Ramos (cell line): ENCODE measurements at regions not wholly inside any gene's neighbourhood (a gene's known extent, or its start where the extent isn't known, plus 50 kb on each side); places are given as distances from the start of the nearest gene placed in this dataset.

ENCODE experiments used
- in situ Hi-C: fragments of 300-500 bp; cut with MboI; formaldehyde crosslinking; loops from one replicate; pipeline ENCODE4 v1.14.3; 2022; ENCODE audit warnings: low sequenced_read_pairs; ENCODE audit not compliant: unreplicated experiment

DNA sequence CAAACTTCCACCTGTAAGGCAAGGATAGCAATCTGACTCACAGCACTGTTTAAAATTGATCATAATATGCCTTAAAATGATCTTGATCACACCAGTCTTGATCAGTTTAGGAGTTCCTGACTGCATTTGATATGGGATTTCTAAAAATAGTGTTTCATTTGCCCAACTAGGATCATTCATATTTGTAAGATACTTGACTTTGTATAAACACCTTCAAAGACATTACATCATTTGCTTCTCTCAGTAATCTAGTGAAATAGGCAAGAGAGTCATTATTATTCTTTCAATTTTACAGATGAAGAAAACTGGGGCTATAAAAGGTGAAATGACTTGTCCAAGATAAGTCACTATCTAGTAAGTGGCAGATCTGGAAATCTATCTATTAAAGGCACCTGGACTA, 521.1 kb downstream of the GATA3 start:
- in situ Hi-C loops: no loop called here

GRCh38 chr10:8576281-8576680, 521.8 kb downstream of the GATA3 start:
- in situ Hi-C loops: no loop called here

GRCh38 chr10:8576911-8577310, 522.4 kb downstream of the GATA3 start:
- in situ Hi-C loops: no loop called here

DNA sequence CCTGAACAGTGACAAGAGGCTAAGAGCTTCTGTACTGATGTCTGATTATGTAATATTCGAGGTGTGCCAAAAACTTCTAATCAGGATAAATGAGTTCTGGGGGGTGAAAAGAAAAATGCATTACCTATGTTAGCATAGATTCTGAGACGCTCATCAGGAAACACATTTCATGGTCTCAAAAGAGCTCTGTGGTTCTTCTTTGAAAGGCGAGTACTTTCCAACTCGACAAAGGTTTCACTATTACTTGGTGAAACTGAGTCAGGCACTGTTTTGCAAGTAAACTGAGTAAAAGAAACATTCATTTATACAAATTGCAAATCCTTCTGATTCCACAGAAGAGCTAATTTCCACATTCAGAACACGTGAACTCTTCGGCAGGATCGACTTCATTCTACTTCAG, 523.2 kb downstream of the GATA3 start:
- in situ Hi-C loops: no loop called here

DNA sequence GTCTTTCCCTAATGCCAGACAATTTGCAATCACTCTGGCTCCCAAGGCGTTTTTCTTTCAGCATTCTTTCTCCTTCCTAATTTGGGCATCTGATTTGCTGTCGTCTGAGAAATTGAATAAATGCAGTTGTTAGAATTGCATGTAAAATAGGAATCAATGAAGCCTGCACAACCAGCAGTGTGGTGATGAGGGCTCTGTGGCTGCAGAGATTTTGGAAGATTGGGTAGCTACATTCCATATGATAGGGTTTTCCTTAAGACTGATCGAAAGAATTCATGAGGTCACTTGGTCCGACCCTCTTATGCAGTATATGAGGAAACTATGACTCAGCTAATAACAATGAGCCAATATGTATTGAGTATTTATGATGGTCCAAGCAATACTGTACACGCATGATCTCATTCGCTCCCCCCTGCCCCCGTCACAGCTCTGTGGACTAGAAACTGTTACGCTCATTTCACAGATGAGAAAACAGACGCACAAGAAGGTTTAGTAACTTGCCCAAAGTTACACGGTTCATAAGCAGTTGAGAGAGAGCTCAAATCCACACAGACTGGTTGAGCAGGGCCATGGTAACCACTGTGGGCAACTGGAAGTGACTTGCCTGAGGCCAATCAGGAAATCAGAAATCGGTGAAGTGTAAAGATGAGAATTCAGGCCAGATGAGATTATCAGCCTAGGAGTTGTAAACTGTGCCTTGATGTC, 527.2 kb downstream of the GATA3 start:
- in situ Hi-C loops: no loop called here

- in situ Hi-C loops: no loop called here
Measured at GRCh38 chr10:8583096-8583495, 528.6 kb downstream of the GATA3 start.

GRCh38 chr10:8584666-8585065, 530.2 kb downstream of the GATA3 start:
- in situ Hi-C loops: no loop called here

DNA sequence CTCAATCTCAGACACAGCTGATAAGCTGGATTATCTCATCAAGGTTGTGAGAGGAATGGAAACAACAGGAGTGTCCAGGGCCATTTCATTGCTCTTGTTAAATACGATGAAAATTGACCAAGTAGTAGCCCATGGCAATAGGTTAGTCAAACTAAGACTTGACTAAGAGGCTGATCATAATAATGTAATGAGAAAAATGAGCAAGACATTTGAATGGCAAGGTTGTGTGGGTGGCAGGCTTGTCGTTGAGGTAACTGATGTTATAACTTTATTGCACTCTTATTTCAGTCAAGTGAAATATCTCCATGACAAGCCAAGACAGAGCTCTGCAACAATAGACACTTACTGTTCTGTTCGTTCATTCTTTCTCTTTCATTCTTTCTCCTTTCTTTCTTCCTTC, 532.0 kb downstream of the GATA3 start:
- in situ Hi-C loops: no loop called here

DNA sequence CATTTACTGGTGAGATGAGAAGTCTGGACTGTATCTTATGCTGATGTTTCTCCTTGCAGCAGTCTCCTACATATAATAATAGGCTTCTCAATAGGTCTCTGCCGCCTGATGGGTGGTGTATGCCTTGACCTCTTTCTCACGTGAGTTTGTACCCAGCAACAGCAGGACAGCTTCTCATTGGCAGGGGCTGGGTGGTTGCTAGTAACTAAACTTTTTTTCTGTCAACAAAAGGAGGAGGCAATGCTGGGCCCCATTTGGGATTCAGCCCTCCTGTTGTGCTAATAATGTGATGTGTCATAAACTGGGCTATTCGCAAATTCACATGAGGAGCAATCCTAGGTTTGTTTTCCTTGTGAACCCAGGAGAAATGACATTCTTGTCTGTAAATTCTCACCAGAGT, 533.6 kb downstream of the GATA3 start:
- in situ Hi-C loops: no loop called here

DNA sequence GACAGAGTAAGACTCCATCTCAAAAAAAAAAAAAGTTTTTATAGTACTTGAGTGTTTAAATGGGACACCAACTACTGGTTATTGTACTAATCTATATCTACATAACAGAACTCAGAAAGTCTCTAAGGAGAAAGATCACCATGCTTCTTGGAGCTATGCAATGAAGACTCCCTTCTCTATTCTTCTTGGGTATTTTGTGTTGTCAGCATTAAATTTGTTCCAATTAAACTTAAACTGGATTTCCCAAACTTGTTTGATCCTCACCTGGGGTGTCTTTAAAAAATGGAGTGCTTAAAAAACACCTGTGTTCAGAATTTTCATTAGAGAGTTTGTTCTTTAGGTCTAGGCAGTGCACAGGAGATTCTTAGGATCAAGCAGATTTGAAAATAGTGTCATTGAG, 536.0 kb downstream of the GATA3 start:
- in situ Hi-C loops: no loop called here

DNA sequence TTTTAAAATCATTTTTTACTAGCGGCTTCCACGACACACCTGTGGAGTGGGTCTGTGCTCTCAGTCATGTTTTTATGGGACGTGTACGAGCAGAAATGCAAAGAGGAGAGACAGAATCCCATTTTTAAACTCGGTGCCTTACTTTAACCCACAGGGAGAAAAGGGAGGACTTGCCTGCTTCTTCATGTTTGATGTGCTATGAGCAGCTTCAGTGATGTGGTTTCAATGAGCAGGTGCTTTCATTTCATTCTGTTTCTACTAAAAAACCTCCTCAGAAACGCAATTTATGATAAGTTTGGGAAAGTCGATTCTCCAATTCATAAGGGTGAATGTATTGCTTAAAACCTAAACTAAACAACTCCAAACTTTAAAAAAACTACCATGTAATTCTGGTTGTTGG, 537.2 kb downstream of the GATA3 start:
- in situ Hi-C loops: no loop called here

- in situ Hi-C loops: no loop called here
Measured at GRCh38 chr10:8594176-8594575, 539.7 kb downstream of the GATA3 start.

- in situ Hi-C loops: no loop called here
Measured at GRCh38 chr10:8594711-8595110, 540.2 kb downstream of the GATA3 start.

DNA sequence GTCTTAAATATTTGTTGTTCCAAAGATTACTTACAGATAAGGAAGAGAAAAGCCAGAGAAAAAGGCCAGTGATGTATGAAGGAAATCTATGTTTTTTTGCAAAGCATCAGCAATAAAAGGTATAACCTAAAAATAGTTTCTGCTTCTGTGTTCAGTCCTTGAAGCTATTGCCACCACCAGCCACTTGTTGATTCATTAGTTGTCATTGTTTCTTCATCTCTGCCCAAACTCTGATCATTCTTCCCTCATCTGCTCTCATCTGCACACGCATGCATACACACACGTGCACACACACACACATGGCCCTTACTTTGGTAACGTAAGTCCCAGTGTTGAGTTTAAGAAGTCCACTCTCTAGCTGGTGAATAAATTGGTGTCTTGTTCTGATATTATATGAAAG, 540.7 kb downstream of the GATA3 start:
- in situ Hi-C loops: no loop called here

- in situ Hi-C loops: no loop called here
Measured at GRCh38 chr10:8596929-8597472, 542.5 kb downstream of the GATA3 start.

- in situ Hi-C loops: no loop called here
Measured at GRCh38 chr10:8600192-8600591, 545.7 kb downstream of the GATA3 start.

GRCh38 chr10:8602821-8603220, 548.3 kb downstream of the GATA3 start:
- in situ Hi-C loops: no loop called here

DNA sequence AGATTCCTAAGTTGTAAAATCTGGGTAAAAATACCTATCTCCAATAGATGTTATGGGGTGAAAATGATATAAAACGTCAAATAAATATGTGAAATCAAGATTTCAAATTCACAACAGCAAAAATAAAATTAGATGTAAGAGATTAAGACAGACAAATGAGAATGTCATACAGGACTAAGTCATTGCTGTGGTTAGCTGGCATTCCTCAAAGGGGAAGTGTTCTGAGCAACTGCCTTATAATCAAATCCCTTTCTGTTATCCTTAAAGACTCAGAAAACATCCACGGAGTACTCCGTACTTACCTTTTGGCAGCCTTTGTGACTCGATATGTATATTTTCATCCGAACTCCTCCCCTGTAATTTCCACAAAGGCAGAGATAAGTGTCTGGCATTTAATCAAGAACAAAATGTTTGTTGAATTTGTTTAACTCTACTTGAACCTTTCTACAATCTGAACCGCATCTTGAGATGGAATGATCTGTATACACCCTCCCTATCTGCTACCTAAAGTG, 559.6 kb downstream of the GATA3 start:
- in situ Hi-C loops: no loop called here

DNA sequence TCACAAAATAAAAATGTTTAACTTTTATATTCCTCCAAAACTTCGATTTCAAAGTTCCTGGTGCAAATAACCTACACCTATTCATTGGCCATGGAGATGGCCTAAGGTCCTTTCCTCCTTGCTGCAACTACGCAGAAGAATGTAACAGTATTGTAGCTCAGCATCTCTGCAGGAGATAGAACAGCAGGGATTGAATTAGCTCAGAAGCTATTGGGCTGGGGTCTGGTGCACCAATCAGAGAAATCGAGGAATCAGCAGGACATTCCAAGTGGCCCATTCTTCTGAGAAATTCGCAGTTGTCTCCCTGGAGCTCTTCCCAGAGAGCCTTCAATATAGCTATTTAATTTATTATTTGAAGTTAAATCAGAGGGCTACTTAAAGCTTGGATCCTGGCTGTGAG, 560.6 kb downstream of the GATA3 start:
- in situ Hi-C loops: no loop called here

DNA sequence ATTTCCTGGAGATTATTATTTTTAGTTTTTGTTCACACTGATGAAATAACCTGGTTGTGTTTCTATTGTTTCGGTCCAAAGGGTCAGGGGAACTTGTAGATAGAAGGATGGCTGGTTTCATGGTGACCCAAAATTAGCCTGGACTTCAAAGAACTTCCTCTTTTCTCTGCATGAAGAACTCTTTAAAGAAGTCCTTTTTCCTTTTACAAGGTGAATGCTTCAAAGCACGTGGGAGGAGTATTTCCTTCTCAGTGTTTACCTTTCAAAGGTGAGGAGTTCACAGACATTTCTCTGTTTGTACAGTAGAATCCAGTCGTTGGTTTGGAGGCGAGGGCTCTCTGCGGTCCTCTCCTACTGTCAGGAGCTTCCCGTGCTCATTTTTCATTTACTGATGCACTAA, 561.7 kb downstream of the GATA3 start:
- in situ Hi-C loops: no loop called here

DNA sequence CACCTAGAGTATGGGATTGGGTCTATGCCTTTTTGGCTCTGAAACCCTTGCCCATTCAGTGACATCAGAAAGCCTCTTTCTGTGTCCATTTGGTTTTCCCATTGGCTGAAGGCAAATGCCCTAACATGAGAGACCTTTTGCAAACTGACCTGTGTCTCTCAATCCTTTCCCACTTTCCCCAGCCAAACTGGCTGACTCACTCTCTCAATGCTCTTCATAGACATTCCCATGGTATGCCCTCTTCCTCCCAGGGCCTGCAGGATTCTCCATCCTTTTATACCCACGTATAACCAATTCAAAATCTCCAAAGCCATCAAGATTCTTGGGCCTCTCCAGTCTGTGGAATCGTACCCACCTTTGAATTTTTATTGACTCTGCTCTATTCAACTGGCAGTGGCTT, 563.3 kb downstream of the GATA3 start:
- in situ Hi-C loops: no loop called here

GRCh38 chr10:8618834-8619233, 564.3 kb downstream of the GATA3 start:
- in situ Hi-C loops: no loop called here
